ENCODE measurements at regions not wholly inside any gene's neighbourhood (a gene's known extent, or its start where the extent isn't known, plus 50 kb on each side); places are given as distances from the start of the nearest gene placed in this dataset.
"Not testable (repeated sequence)": the region's sequence is repeated elsewhere in the genome, so short reads cannot be mapped to it uniquely, and the experiment has no call there.

GRCh38 chr7:76139670-76140069 is 62.0 kb upstream of the SRRM3 start:
- TF ChIP-seq CTCF (conservative IDR thresholded peaks at IDR 0.05; ENCODE audit: control insufficient read depth, insufficient read depth, low read depth, low read length) = no peak
- no peak for DNase-seq (ENCODE audit: low read depth)
- H3K4me3 ChIP-seq (ENCODE audit: control insufficient read depth, low read depth, low read length) = no peak overlapping the region

DNA sequence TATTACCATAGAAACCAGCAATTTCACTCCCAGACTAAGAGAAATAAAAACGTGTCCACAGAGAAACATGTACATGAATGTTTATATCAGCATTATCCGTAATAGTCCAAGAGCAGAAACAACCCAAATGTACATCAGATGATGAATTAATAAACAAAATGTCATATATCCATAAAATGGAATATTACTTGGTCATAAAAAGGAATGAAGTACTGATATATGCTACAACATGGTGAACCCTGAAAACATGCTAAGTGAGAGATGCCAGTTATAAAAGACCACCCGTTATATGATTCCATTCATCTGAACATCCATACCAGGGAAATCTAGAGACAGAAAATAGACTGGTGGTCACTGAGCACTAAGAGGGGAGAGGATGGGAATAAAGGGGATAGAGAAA is 61.4 kb upstream of the SRRM3 start:
- DNase-seq (ENCODE audit: low read depth); H3K4me3 ChIP-seq (ENCODE audit: control insufficient read depth, low read depth, low read length): not testable (repeated sequence)

DNA sequence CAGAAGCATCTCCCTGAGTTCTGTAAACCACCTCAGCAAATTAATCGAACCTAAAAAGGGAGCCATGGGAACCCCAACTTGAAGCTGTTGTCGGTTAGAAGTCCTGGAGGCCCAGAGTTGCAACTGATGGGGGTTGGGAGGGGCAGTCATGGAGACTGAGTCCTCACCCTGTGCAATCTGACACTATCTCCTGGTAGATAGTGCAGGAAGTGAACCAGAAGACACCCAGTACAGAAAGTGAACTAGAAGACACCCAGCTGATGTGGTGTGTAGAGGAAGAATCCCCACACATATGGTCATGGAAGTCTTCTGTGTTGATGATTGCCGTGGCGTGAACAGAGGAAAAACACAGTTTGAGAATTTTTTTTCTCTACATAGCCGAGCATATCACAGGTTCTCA is 58.8 kb upstream of the SRRM3 start:
- no peak for TF ChIP-seq CTCF (conservative IDR thresholded peaks at IDR 0.05; ENCODE audit: control insufficient read depth, insufficient read depth, low read depth, low read length)
- no peak overlapping the region for H3K4me3 ChIP-seq (ENCODE audit: control insufficient read depth, low read depth, low read length)
- DNase-seq (ENCODE audit: low read depth) = no peak

GRCh38 chr7:76144664-76145270 is 56.9 kb upstream of the SRRM3 start:
- H3K4me3 ChIP-seq (ENCODE audit: control insufficient read depth, low read depth, low read length); DNase-seq (ENCODE audit: low read depth): not testable (repeated sequence)

DNA sequence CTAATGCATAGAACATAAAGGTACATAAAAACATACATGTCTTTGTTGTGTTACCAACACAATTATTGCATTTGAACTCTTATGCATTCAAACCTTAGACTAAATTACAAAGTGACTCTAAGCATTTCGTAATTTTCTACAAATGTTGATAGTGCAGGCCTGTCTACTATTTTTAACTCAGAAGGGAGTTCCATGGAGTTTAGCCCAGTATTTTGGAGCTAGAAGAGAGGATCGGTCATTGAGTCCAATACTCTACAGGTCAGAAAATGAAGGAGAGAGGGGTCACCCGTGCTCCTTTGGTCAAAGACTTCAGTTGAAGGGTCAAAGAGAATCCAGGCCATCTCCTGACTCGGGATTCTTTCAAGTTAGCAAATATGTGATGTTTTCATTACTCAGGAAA is 55.3 kb upstream of the SRRM3 start:
- H3K4me3 ChIP-seq (ENCODE audit: control insufficient read depth, low read depth, low read length) = no peak overlapping the region
- TF ChIP-seq CTCF (conservative IDR thresholded peaks at IDR 0.05; ENCODE audit: control insufficient read depth, insufficient read depth, low read depth, low read length) = no peak
- DNase-seq (ENCODE audit: low read depth) = no peak

DNA sequence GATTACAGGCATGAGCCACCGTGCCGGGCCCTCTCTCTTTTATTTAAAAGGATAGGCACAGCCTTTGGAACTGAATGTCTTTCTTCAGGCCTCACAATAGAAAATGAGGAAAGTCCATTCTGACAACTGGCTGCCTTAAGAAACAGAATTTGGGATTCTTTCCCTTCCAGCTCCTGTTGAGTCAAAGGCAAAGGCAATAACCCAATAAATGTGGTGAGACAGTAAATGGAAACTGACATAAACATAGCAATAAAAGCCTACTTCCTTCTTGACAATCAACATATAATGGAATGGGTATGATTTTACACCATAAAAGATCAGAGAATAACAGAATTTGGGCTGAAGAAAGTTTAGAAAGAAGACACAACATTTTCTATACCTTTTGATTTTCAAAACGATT is 52.7 kb upstream of the SRRM3 start:
- not testable (repeated sequence) for DNase-seq (ENCODE audit: low read depth); H3K4me3 ChIP-seq (ENCODE audit: control insufficient read depth, low read depth, low read length)

DNA sequence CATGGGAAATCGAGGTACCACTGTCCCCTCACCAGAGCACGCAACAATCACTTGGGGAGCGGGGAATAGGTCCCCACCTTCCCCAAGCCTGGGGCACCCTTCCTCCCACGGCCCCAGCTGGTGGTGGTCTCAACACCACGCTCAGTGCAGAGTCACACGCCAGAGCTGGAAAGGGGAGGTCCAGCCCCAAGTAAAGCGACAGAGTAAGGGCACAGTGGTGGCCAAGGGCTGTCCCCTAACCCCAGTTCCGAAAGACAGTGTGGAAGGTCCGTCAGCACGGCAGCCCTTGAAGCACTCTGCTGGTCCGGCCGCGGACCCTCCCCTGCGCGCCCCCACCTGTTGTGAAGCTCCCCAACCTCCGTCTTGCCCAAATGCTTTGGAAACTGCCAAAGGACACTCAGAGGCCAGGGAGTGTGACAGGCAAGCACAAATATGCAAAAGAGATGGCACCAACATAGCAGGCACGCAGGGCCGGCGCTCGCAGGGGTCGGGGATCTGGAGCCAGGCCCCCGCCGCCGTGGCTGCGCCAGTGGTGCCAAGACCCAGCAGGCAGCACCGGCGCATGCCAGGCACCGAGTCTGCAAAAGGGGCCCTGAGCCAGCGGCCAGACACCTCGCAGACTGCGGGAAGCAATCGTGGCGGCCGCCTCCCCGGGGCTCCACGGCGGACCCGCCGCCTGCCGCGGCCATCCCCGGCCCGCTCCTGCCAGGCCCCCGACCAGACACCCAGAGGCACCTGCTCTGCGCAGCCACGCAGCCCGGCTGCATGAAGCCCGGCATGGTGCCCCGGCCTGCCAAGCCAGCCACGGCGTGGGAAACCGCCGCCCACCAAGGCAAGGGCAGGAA is 51.6 kb upstream of the SRRM3 start:
- TF ChIP-seq CTCF (conservative IDR thresholded peaks at IDR 0.05; ENCODE audit: control insufficient read depth, insufficient read depth, low read depth, low read length) = no peak
- no peak overlapping the region for H3K4me3 ChIP-seq (ENCODE audit: control insufficient read depth, low read depth, low read length)
- no peak for DNase-seq (ENCODE audit: low read depth)
